AG20443 (cell line): ENCODE measurements at regions not wholly inside any gene's neighbourhood (a gene's known extent, or its start where the extent isn't known, plus 50 kb on each side); places are given as distances from the start of the nearest gene placed in this dataset.
"Not testable (repeated sequence)": the region's sequence is repeated elsewhere in the genome, so short reads cannot be mapped to it uniquely, and the experiment has no call there.

Experiments
- DNase-seq: peaks from one replicate; pipeline ENCODE4 v3.0.0; 2012; ENCODE audit warnings: low spot score, mixed read lengths

DNA sequence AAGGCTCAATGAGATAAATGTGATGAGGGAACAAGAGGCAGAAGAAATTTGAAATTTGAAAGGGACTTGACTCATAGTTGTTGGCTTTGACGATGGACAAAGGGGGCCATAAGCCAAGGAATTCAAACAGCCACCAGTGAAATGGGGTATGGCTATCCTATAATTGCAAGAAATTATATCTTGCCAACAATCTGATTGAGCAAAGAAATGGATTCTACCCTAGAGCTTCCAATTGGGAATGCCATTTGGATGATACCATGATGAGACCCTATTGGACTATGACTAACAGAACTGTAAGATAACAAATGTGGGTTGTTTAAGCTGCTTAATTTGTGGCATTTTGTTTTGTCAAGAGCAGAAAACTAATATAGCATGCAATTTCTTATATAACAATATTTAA is 270.1 kb upstream of the ARSJ start:
- DNase-seq = no peak

DNA sequence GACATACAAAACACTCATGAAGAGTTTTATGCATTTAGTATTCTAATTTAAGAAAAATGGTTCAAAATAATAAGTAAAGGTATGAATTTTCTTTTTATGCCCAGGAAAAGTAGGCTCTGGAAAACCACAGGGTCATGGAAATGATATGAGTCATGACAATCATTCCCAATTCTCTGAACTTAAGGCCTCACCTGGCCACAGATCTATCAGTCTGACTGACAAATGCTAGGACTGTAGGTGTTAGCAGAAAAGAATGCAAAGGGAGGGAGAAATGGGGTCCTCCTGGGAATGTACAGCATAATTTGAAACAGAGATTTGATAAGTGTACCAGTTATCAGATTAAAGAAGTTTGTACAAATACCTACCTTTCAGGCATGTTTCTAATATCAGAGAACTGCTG is 270.5 kb upstream of the ARSJ start:
- no peak for DNase-seq

DNA sequence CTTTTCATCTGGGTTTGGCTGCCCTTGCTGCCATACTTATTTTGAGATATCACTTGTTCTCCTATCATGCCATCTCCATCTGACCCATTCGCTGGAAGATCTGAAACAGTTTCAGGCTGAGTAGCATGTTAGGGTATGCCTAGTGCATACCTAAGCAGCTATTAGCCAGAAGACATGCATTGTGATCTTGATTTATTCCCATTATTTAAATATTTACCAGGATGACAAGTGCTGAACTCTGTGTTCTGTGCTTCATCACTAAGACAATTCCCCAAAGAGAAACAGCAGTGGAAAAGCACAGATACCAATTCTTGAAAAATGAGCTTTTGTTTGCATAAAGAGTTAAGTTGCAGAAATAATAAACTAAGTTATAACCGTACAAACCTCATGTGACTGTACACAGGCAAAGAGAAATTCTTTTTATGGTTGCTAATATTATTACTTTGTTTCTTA is 271.0 kb upstream of the ARSJ start:
- no peak for DNase-seq

DNA sequence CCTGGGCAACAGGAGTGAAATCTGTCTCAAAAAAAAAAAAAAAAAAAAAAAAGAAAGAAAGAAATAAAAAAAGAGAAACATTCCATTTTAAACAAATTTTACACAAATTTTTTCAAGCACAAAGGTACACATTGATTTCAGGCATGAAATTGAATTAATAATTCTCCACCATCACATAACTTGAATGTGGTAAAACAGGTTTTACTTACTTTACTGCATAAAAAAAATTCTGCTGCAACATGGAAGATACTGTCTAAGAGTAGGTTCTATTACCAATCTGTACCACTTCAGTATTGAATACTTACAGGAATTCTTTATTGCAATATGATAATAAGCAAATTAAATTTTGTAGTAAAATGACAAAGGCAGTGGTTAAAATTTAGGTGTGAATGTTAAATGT is 271.6 kb upstream of the ARSJ start:
- no peak for DNase-seq

DNA sequence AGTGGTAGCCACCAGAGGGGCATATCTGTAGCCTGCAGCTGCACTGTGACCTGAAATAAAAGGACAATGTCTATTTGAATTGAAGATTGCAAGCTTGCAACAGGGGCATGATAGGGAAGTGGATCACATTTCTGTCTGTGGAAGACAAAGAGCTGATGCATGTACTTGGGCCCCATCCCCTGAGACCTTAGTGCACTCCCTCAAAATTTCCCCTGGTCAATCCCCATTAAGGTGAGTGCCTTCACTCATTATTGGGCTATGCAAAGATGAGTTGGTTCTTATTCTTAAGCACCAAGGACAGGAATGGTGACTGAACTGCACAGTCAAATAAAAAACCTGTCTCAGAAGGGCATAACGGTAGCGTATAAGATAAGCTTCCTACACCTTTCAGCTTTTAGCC is 273.1 kb upstream of the ARSJ start:
- no peak for DNase-seq

DNA sequence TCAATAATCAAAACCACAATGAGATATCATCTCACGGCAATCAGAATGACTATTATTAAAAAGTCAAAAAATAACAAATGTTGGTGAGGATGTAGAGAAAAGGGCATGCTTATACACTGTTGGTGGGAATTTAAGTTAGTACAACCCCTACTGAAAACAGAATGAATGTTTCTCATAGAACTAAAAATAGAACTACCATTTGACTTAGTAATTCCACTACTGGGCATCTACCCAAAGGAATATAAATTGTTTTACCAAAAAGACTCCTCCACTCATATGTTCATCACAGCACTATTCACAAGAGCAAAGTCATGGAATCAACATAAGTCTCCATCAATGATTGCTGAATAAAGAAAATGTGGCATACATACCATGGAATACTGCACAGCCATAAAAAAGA is 278.1 kb upstream of the ARSJ start:
- no peak for DNase-seq

DNA sequence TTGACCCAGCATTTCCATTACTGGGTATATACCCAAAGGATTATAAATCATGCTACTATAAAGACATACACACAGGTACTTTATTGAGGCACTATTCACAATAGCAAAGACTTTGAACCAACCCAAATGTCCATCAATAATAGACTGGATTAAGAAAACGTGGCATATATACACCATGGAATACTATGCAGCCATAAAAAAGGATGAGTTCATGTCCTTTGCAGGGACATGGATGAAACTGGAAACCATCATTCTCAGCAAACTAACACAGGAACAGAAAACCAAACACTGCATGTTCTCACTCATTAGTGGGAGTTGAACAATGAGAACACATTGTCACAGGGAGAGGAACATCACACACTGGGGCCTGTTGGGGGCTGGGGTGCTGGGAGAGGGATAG is 283.0 kb upstream of the ARSJ start:
- not testable (repeated sequence) for DNase-seq

DNA sequence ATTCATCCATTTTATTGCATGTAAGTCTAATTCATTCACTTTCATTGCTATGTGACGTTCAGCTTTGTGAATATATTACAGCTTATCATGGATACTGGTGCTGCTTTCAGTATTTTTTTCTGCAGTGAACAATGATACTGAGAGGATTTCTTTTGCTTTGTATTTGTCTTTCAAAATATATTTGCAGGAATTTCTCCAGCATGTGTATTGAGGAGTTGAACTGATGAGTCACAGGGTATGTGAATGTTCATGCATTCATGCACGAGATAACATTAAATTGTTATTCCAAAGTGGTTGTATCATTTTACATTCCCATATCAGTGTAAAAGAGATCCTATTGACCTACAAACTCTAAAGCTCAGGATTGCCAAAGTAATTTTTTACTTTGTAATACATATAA is 283.8 kb upstream of the ARSJ start:
- DNase-seq = peak; percentile 25

DNA sequence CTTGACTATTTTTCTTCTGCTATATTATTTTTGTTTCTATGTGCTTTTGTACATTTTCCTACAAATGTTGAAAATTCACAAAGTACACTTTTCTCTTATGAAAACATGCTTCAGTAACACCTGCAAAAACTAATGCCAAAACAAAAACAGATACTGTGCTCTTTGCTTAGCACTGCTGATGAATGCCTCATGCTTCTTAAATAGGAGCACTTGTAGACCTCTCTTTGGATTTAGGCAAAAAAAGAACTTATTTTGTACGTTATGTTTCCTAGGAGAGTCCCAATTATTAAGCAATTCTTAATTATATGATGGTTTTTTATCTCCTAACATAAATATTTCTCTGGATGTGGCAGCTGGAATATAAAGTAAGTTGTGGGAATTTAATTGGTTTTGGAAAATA is 285.0 kb upstream of the ARSJ start:
- no peak for DNase-seq

DNA sequence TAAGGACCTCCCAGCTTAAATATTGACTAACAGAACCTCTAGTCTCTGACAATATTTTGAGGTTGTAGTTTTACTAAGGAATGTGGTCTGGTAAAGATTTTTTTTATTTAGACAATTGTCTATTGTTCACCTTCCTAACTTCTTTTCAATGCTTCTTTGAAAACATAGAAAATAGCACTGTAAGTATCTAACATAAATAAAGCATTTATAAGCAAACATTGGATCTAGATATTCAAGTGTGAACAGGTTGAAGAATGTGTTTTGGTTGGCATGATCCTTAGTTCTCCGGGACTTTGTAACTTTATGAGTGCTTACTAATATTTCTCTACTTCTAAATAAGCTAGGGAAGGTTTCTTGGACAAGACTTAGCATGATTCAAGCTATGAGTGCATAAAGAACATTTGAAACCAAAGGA is 285.4 kb upstream of the ARSJ start:
- DNase-seq = no peak

DNA sequence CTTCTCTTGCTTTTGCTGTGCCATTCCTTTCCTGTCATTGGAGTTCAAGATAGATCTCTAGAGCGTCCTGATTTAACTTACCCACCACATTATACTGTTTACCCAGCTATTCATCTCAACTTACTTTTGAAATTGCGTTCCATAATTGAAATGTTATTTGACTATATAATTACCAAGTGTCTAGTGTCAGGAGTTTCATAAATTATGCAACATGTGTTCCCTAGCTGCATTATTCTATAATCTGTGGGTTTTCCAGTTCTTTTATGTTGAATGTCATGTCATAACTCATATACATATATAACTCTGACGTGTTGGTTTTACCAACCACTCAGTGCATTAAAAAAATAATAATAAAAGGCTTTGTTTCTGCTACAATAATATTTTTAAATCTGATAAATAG is 285.9 kb upstream of the ARSJ start:
- no peak for DNase-seq

DNA sequence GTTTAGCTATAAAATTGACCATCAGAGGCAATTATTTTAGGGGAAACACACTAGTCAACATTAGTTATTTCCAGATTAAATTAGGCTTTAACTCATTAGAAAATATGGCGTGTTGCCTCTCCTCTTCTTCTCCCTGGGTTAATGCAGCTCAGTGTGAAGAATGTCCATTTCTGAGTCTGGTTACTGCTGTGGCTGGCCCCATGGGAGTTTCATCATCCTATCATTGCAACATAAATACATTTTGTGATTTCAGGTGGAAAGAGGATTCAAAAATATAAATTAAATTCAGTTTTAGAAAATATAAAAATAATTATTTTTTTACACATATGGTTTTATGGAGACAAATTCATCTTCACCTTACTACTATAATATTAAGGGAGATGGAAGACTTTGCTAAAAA is 288.5 kb upstream of the ARSJ start:
- DNase-seq = no peak

DNA sequence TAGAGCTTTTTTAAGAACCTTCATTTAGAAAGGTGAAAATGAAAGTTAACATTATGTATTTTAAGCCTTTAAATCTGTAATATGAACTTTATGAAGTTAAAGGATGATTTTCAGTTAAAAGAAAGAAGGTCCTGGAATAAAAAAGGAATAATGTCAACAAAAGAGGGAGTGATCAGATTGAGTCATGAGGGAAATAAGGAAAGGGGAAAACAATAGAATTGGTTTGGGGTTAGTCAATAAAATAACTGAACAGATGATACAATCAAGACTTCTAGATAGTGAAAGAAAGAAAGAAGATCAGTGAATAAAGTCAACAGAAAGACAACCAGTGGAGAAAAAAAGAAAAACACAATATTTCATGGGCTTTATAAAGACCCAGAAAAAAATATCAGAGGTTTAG is 291.6 kb upstream of the ARSJ start:
- no peak for DNase-seq

DNA sequence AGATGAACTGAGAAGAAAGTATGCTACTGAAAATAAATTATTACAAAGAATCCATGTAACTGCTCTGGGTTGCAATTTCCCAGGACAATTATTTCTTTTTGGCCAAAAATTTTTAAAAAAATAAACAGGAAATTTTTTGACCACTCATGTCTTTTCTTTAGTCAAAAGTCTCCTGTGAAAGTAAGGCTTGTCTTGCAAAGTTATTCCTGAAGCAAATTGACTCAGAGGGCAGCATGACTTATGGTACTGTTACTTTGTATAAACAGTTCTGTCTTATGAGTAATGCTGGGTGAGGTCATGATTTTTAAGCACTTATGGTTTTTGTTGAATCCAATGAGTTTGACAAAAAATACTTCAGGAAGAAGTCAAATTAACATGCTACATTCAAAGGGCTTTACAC is 292.8 kb upstream of the ARSJ start:
- peak; percentile 58 for DNase-seq

DNA sequence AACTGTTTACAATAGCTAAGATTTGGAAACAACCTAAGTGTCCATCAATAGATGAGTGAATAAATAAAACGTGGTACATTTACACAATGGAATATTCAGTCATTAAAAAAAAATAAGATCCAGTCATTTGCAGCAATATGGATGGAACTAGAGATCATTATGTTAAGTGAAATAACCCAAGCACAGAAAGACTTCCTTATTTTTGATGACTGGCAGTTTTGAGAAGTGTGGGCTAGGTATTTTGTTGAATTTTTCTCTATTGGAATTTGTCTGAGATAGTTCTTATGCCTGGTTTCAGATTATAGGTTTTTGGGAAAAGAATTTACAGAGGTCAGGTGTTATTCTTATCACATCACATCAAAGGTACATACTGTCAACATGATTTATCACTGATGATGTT is 293.8 kb upstream of the ARSJ start:
- DNase-seq = no peak

DNA sequence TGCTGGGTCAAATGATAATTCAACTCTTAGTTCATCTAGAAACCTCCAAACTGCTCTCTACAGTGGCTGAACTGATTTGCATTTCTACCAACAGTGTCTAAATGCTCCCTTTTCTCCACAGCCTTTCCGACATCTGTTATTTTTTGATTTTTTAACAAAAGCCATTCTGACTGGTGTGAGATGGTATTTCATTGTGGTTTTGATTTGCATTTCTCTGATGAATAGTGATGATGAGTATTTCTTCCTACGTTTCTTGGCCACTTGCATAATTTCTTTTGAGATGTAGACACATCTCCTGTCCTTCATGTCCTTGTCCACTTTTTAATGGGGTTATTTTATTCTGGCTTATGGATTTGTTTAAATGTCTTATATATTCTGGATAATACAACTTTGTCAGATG is 298.2 kb upstream of the ARSJ start:
- no peak for DNase-seq

DNA sequence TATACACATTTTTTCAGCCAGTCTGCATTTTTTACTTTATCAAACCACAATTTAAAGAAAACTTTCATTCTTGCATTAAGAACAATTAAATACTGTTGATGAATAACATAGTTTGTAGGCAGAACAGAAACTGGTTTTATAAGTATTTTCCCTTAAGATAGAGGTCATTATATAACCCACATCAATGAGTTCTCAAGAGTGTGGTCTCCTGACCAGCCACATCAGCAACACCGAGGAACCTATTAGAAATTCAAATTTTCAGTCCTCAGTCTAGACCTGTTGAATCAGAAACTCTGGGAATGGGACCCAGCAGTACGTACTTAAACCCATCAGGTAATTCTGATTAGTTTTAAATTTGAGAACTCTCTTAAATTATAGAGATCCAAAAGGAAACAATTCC is 299.6 kb upstream of the ARSJ start:
- DNase-seq = no peak

DNA sequence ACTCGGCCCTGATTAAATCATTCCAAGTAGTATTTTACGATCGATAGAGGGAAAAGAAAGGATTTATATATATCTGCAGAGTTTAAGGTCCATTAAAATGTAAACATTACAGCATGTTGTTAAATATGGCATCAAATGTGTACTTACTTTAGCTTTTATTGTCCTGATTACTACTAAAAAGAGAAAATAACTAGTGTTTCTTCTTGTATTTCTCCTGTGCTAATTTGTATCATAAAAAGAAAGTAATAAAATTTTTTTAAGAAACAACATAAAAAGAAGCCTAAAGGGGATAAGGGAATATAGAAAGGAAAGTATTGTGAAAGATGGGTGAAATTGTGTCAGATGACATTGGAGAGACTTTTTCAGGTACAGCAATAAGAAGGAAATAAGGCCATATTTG is 300.3 kb upstream of the ARSJ start:
- DNase-seq = no peak

DNA sequence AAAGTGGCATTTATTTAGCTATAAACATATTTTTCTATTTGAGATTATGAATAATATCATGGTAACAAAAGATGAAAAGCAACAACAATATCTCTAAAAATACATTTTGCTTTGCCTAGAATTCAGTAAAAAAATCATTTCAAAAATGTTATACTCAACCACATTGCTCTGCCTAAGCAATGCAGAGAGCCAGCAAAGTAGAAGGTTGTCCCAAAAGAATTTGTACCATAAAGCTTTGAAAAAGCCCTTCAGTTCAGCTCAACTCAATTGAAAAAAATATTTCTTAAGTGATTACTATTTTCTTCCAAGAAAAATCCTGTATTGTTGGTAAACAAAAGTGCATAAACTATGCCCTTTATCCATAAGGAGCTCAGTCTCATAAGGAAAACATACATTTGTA is 301.2 kb upstream of the ARSJ start:
- DNase-seq = no peak

DNA sequence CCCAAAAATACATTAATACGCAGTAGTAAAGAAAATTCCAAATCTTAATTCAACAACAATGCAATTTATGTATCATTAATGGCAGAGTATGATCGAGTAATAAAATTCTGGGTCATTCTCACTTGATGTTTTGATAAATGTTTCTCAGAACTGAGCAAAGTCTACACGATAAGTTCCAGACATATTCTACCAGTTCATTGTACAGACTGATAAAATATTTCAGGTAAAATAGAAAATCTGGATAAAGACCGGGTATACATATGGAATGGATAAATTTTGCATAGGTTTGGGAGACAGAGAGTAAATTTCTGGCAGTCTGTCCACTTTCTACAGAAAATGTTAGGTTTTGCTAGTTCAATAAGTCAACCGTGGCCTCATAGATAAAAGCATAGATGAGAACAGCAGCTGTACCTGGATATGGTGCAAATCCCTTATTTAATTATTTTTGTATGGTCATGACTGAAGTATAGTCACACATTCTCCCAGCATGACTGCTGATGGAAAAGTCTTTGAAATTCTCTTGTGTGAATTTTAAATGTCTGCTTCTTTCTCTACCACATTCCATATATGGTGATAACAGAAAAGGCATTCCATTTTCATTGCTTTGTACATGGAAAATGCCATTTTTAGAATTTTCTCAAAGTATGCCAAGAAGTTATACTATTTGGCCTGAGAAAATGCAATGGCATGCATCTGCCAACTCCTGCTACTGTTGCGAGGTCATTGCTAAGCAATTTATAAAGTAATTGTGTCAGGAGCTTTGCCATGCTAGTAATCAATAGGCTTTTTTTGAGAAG is 301.9 kb upstream of the ARSJ start:
- DNase-seq = peak; percentile 47

DNA sequence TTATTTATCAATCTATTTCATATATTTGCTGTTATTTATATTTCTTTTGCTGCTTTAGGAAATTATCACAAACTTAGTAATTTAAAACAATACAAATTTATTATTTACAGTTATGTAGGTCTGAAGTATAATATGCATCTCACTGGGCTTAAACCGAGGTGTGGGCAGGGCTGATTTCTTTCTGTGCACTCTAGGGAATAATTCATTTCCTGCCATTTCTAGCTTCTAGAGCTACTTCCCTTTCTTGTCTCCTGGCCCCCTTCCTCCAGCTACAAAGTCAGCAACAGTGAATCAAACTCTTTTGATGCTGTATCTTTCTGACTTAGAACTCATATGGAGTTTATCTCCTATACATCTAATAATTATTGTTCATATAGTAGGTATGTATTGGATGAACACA is 303.5 kb upstream of the ARSJ start:
- no peak for DNase-seq

DNA sequence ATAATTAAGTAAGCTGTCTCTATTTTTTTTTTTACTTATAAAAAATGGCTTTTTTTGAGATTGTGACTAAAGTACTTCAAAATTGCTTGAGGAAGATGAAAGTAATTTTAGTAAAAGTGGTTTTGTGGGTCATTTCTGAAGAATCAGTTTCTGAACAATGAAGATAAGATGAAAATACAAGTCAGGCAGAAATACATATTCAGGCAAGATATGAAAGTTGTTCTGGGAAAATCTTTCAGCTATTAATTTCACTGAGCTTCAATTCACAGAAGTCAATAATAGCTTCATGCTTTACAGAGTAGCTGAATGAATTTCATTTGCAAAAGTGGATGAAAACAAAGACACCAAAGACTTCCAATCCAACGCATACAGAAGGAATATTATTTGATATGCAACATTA is 305.2 kb upstream of the ARSJ start:
- no peak for DNase-seq

DNA sequence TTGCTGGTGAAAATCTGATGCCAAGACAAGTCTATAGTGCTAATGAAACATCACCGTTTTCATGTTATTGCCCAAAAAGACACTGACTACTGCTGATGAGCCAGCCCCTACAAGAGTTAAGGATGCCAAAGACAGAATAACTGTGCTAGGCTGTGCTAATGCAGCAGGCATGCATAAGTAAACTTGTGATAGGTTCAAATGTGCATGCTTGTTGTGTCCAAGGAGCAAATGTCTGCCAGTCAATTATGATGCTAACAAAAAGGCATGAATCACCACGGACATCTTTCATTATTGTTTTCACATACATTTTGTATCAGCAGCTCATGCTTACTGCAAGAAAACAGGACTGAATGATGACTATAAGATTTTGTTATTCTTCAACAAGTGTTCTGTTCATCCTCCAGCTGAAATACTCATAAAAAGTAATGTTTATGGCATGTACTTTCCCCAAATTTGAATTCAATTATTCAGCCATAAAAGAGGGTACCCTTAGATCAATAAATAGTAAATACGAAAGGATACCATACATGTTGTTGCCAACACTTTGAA is 306.9 kb upstream of the ARSJ start:
- no peak for DNase-seq

DNA sequence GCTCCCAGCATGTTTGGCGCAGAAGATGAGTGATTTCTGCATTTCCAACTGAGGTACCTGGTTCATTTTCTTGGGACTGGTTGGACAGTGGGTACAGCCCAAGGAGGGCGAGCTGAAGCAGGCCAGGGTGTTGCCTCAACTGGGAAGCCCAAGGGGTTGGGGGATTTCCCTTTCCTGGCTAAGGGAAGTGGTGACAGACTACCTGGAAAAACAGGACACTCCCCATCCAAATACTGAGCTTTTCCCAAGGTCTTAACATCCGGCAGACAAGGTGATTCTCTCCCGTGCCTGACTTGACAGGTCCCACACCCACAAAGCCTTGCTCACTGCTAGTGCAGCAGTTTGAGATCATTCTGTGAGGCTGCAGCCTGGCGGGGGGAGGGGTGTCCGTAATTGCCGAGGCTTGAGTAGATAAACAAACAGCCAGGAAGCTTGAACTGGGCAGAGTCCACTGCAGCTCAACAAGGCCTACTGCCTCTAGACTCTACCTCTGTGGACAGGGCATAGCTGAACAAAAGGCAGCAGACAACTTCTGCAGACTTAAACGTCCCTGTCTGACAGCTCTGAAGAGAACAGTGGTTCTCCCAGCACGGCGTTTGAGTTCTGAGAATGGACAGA is 307.7 kb upstream of the ARSJ start:
- DNase-seq = no peak
